Stimulated activated CD8-positive, alpha-beta memory T cell treated with anti-CD3 and anti-CD28 coated beads, Interleukin-2, amount 100 ng/mL, for 48 hours (primary cell): ENCODE measurements at regions not wholly inside any gene's neighbourhood (a gene's known extent, or its start where the extent isn't known, plus 50 kb on each side); places are given as distances from the start of the nearest gene placed in this dataset.
A peak's percentile ranks its signal among the peaks of the same experiment; 100 is the strongest.
"Not testable (repeated sequence)": the region's sequence is repeated elsewhere in the genome, so short reads cannot be mapped to it uniquely, and the experiment has no call there.

ENCODE experiments used
- DNase-seq, 2 donors: peaks; one replicate each; pipeline ENCODE4 v3.0.0-alpha.2; 2020; ENCODE audit warnings: low read depth in 2 of 2

GRCh38 chr22:25417826-25418225 lies 146.6 kb upstream of the GRK3 start:
- not testable (repeated sequence) for DNase-seq

- DNase-seq = no peak
Observed at GRCh38 chr22:25419247-25420113, 145.0 kb upstream of the GRK3 start.

DNA sequence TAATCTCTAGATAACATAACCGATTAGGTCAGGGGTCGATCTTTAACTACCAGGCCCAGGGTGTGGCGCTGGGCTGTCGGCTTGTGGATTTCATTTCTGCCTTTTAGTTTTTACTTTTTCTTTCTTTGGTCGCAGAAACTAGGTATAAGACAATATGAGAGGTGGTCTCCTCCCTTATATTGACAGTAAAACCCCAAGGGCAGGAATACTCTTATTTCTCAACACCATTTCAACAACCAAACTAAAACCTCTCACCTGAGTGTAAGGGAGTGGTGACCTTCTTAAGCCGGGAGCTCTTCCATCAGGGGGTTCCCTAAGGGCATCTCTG lies 144.4 kb upstream of the GRK3 start:
- not testable (repeated sequence) for DNase-seq

- DNase-seq = no peak
Observed at GRCh38 chr22:25420471-25420924, 144.0 kb upstream of the GRK3 start.

DNA sequence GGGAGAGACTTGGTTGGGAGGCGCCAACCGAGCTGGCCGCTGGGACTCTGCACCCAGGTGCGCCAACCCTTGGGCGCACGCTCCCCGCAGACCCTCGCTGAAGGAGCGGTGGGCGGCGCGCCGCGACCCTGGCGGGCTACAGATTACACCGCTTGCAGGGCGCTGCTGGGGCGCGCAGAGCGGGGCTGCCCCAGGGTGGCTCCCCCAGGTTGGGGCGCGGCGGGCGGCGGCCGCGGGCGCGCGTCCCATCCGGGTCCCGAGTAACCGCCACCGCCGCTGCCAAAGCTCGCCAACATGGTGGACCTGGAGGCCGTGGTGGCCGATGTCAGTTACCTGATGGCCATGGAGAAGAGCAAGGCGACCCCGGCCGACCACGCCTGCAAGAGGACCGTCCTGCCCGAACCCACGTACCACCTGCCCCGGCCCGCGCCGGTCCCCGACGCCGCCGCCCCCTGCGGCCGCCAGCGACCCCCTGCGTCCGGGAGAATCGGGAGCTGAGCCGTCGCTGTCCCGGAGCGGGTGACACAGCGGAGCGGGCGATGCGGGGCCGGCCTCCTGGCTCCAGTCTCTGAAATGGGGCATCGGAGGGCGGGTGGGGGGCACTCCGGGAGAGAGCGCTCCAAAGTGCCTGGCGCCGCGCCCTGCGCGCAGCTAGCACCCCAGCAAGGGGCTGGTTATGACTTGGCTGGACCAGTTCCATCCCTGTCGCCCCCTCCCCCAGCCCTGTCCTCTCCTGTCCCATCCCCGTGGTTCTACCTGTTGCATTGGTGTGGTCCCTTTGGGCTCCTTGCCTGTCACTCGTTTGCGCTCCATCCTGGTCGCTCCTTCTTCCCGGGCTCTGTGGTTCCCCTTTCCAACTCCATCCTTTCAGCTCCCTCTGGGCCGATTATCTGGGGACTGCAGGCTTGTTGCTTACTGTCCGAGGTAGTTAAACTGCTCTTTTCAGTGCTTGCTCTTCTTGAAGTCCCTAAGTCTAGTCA lies 143.3 kb upstream of the GRK3 start:
- DNase-seq = no peak

DNA sequence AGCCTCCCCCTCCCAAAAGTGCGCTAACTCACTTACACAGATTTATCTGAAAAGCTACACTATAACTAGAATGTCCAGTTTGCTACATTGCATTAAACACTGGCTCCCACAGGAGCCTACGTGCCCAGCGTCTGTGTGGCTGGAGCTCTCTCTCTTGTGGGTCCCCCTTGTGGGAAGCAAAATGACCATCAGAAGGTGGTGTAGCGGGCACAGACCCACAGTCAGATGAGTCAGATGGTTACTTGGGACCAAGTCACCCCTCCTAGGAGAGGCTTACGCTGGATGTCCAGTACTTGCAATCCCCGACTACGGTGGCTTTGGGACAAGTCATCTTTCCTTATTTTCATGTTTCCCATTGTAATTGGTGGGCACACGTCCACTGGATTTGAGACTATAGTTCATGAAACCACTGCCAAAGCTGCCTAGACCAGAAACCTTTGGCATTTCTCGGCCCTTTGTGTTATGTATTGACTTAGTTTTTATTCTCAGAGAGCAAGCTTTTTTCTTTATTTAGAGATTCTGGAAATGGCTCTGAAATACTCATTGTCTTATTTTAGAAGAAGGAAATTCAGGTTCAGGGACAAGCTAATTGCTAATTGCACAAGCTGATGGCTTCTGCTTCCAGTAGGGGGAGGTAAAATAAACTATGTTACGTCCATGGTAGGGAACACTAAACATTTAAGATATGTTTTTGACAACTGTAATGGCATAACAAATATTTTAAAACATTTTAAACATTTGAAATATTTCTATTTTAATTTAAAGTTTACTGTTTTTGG lies 137.8 kb upstream of the GRK3 start:
- not testable (repeated sequence) for DNase-seq

DNA sequence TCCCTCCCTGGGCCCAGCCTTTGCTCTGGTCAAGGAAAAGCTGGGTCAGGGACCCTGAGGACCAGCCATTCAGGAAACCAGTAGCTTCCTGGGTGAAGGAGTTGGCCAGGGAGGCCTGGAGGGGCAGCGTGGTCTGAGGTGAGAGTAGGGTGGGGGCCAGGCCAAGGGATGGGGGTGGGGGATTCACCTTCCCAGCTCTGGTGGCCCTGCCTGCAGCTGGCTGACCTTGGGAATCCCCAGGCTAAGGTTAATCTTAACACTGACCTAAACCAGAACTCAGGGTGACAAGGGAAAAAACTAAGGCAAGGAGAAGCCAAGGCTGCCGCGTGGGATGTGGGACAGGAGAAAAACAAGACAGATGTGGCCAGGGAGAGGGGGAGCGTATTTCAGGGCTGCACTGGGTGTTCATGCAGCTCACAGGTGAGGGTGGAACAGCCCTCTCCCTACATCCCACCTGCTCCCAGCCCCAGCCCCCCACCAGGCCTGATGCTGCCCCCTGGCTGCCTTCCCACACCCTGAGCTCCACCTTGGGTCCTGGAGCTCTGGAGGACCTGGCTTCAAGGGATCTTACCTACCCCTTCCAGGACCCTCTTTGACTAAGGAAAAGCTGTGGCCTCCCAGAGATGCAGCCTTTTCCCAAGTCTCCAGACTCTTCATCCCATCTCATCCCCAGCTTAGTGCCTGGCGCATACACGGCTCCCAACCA lies 132.7 kb upstream of the GRK3 start:
- not testable (repeated sequence) for DNase-seq

DNA sequence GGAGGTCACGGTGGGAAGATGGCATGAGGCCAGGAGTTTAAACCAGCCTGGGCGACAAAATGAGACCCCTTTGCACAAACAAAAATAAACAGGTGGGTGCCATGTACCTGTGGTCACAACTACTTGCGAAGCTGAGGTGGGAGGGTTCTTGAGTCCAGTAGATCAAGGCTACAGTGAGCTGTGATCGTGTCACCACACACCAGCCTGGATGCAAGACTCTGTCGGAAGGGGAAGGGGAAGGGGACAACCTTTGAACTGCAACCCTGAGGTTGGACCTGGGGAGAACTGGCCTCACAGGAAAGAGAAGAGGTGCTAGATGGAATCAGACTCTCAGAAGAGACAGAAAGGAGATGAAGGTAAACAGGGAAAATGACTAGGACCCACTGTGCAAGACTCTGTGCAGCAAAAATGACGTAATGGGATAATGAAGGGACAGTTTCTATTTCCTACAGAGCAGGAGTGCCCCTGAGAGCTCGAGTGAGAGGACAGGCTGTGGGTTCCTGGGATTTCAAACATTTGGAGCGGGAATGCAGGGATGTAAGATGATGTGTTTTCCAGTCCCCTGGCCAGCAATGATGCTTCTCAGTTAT lies 131.0 kb upstream of the GRK3 start:
- not testable (repeated sequence) for DNase-seq

- no peak for DNase-seq
Observed at GRCh38 chr22:25437414-25438160, 126.9 kb upstream of the GRK3 start.

DNA sequence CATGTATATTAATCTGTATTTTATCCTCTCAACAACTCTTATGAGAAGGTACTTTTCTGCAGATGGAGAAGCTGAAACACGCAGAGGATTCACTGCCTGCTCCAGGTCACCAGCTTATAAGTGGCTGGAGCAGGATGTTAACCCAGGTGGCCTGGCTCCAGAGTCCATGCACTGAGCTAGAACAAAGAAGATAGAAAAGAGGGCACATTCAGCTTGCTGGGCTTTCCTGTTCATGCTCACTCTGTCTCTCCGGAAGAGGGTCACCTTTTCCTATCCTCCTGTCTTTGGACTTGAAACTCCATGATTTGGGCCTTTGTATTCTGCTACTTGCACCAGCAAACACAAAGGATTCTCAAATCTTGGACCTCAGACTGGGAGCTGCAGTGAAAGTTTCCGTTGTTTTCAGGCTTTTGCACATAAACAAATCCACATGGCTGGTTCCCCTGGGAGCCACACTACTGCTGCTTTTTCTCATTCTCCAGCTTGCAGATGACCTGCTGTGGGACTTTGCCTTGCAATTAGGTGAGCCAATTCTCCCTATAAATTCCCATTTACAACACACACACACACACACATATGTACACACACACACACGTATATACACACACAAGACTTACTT lies 117.3 kb upstream of the GRK3 start:
- DNase-seq = no peak

GRCh38 chr22:25447686-25448434 lies 116.6 kb upstream of the GRK3 start:
- peak; percentile 78 to 85 for DNase-seq

DNA sequence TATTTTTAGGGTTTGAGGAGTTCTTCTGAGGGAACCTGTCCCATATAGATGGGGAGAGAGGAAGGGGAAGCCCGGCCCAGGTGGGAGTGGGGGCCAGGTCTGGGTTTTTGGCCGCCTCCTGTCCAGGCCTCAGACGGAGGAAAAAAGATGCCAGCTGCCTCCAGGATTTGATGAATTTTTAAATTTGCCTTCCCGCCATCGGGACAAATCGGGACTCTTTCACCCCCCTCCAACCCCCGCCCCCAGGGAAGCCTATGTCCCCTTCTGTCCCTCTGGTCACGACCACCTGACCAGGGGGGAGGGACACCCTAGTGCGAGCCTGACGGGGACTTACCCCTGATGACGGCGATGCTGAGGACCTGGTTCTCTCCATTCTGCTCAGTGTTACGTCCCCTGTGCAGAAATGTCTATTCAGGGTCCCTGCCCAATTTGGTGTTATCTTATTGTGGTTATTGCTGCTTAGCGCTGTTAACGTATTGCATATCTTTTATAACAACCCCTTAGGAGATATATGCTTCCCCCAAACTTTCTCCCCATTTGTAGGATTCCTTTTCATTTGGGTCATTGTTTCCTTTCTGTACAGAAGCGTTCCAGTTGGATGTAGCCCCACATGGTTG lies 115.9 kb upstream of the GRK3 start:
- no peak for DNase-seq

DNA sequence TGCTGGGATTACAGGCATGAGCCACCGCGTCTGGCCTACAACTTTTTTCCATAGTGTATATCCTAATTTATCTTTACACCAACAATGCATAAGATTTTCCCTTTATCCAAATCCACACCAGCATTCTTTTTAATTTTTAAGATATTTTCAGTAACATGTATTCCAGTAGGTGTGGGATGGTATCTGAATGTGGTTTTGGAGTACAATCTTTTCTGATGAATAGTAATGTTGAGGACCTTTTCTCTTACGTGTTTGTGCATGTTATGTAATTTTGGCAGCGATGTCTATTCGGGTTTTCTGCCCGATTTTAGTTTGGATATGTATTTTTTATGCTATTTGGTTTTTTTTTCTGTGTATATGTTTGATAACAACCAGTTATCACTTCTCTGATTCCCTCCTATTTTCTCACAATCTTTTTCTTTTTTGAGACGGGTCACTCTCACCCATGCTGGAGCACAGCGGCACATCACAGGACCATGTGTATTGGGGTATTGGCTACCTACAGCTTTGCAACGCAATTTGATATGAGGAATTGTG lies 114.6 kb upstream of the GRK3 start:
- DNase-seq = no peak

- no peak for DNase-seq
Observed at GRCh38 chr22:25451480-25452114, 112.9 kb upstream of the GRK3 start.

DNA sequence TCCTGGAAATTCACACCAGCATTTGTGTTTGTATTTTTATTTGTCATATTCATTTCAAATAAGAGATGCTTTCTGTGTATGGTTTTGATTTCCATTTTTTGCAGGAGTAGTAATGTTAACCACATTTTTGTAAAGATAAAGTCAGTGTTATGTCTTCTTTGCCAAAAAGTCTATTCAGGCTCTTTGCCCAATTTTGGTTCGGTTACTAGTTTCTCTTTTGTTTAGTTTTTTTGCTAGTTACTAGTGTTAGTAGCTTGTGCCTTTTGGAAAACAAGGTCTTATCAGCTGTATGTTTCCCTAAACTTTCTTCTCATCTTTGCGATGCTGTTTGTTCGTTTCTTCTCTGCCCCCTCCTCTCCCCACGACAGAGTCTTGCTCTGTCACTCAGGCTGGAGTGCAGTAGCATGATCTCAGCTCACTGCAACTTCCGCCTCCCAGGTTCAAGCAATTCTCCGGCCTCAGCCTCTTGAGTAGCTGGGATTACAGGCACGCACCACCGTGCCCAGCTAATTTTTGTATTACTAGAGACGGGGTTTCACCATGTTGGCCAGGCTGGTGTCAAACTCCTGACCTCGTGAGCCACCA lies 112.3 kb upstream of the GRK3 start:
- DNase-seq = no peak

DNA sequence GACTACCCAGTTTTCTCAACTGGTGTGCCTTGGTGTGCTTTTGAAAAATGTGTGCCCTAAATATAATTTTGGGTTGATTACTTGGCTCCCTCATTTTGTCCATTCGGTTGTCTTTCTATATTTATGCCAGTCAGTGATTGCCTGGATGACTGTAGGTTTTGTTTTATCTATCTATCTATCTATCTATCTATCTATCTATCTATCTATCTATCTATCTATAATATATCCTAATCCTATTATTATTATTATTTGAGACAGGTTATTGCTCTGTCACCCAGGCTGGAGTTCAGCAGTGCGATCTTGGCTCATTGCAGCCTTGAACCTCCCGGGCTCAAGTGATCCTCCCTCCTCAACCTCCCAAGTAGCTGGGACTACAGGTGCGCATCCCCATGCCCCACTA lies 111.4 kb upstream of the GRK3 start:
- DNase-seq = no peak

DNA sequence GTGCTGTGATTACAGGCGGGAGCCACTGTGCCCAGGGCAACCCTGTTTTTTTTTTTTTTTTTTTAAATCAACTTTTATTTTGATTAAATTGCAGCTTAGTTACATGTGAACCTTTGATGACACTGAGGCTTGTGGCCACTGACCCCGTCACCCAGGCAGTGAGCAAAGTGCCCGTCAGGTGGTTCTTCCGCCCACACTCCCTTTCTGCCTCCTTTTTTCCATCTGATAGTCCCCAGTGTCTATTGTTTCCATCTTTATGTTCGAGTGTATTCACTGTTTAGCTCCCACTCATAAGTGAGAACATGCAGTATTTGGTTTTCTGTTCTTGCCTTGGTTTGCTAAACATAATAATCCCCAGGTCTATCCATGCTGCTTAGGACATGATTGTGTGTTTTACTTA lies 110.9 kb upstream of the GRK3 start:
- peak; percentile 8 to 32 for DNase-seq
